ENCODE measurements at regions not wholly inside any gene's neighbourhood (a gene's known extent, or its start where the extent isn't known, plus 50 kb on each side); places are given as distances from the start of the nearest gene placed in this dataset.
"Not testable (repeated sequence)": the region's sequence is repeated elsewhere in the genome, so short reads cannot be mapped to it uniquely, and the experiment has no call there.

DNA sequence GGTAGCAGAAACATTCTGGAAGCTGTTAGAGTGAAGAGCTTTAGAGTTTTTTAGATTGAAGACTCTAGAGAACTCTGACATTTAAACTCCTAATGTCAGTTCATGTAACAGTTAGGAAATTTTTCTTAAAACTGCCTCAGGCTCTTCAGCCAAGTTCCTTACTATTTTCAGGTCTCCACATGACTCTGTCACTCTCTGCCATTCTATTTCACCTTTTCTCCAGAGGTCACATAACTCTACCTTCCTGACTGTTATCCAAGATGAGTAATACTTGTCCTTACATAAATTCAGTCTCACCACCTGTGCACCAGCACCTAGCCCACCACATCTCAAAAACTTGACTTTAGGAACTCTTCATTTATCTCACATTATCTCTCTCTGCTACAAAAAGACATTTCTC, 347.1 kb upstream of the CA10 start:
- no peak for DNase-seq

DNA sequence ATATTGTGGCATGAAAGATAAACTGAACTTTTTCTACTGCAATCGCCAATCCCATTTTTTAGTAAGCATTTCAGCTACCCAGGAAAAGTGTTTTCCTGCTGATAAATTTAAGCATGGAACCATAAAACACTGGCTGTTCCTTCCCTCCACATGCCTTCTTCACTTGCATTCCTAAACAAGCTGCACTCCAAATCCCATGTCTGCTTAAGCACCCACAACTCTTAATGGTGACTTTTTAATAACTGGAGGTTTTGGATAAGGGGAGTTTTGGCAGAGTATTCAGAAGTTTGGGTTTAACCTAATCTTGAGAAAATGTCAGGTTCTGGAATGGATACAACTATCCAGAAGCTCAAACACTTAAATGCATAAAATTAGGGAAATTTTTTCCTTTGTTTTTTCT, 345.6 kb upstream of the CA10 start:
- no peak for DNase-seq

DNA sequence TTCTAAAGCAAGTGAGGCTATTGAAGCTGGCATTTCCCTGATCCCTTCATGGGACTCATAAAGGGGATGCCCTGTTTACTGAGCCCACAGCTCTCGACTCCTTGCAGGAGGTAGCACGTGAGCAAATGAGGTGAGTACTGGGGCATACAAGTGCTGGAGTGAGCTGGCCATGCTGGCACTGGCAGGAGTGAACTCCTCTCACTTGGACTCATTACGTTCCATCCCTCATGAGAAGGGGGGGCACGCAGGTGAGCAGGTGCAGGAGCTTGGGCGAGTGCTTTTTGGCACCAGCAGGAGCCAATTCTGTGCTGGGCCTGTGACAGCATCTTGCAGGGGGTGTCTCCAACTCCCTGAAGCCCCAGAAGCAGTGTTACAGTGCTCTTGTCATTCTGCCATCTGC, 337.1 kb upstream of the CA10 start:
- no peak for DNase-seq

- DNase-seq, result no peak
Observed at GRCh38 chr17:52482271-52482670, 323.8 kb upstream of the CA10 start.

GRCh38 chr17:52477824-52478699, 319.5 kb upstream of the CA10 start:
- no peak for DNase-seq

DNA sequence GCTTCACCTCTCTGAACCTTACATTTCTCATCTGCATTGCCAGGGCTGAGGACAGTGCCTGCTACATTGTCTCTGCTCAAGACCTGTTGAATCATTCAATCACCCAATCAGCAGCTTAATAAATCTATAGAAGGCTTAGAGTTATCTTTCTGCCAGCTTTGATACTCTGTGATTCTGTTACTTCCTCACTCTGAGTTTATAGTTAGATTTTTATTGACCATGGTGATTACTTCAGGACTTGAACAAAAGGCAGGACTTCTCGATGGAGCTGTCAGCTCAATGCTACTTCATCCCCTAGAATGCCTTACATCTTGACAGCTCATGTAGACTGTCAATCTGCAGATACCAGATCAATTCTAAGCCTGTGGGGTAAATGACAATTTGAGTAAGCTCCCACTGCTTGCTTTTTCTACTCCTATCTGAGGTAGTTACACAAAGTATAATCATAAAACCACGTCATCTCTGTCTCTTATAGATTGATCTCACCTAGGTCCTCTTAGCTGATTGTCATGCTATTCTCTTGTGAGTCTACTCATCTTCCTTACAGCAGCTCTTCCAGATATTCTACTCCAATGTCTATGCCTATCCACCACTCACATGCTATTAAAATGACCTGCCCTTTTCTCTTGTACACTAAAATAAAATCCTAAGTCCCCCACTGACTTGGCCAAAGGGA, 318.3 kb upstream of the CA10 start:
- DNase-seq, result no peak

DNA sequence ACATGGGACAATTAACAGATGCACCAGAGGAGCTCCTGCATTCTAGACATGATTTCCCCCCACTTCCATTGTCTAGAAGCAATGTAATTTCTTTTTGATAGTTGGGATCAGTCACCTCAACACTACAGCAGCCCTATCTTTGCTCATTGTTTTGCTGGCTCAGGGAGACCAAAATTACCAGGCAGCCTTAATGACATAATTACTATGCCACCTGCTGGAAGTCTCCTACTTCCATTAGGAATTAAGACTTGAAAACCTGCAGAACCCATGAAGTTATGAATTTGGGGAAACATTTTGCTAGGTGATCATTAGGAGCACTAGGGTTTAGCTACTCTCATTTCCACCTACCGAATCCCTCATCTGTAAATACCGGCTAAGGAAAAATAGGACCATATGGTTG, 312.0 kb upstream of the CA10 start:
- DNase-seq, result no peak

- DNase-seq, result no peak
Observed at GRCh38 chr17:52465407-52465806, 306.9 kb upstream of the CA10 start.

- no peak for DNase-seq
Observed at GRCh38 chr17:52451294-52451861, 292.9 kb upstream of the CA10 start.

- DNase-seq, result no peak
Observed at GRCh38 chr17:52442350-52442749, 283.8 kb upstream of the CA10 start.

GRCh38 chr17:52420555-52421078, 262.1 kb upstream of the CA10 start:
- DNase-seq, result no peak

DNA sequence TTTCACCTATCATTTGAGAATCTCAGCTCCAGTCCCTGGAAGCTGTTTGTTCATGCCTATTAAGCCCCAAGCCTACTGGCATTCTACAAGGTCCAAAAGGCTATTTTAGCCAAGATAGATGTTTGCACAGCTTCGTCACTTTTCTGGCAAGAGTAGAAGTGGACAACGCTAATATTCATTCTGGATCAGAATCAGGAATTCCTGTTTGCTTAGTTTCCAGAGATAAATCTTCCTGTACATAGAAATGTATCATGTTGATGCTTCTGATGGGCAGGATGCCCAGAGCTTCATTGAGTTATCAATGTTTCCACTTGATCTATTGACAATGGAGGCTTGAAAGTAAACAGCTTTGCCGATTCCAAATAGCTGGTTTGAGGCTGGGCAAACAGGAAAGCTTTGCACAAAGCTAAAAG, 260.7 kb upstream of the CA10 start:
- no peak for DNase-seq

DNA sequence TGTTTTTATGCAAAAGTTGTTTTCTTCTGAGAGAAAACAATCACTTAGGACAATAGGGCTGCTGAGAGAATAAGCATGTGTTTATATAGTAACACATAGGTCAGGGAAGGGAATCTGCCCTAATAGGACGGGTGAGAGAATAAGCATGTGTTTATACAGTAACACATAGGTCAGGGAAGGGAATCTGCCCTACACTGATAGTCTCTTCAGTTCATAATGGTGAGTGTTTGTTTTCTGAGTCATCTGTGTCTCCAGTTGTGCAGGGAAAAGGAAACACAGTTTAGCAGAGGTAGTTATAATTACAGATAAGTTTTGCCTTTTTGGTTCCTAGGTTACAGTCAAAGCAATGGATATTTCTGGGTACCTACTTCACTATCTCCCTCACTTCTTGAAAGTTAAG, 252.3 kb upstream of the CA10 start:
- DNase-seq, result no peak

DNA sequence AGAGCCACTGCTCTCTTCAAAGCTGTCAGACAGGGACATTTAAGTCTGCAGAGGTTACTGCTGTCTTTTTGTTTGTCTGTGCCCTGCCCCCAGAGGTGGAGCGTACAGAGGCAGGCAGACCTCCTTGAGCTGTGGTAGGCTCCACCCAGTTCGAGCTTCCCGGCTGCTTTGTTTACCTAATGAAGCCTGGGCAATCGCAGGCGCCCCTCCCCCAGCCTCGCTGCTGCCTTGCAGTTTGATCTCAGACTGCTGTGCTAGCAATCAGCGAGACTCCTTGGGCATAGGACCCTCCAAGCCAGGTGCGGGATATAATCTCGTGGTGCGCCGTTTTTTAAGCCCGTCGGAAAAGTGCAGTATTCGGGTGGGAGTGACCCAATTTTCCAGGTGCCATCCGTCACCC, 250.7 kb upstream of the CA10 start:
- not testable (repeated sequence) for DNase-seq

DNA sequence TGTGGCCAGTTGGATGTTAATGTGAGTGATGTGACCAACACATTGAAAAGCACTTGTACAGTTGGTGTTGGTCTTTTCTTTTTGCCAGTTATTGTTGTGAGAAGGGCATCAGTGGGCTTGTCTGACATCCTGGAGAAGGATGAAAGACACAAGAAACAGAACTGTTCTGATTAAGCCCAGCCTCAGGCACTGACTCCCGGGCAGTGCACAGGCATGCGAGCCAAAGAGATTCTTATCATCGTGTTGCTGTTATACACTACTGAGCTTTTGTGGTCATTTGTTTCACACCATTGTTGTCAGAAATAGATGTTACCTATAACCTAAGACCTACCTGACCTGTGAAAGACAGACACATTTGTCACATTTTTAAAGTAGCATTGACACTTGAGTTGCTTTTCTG, 236.8 kb upstream of the CA10 start:
- DNase-seq, result no peak

DNA sequence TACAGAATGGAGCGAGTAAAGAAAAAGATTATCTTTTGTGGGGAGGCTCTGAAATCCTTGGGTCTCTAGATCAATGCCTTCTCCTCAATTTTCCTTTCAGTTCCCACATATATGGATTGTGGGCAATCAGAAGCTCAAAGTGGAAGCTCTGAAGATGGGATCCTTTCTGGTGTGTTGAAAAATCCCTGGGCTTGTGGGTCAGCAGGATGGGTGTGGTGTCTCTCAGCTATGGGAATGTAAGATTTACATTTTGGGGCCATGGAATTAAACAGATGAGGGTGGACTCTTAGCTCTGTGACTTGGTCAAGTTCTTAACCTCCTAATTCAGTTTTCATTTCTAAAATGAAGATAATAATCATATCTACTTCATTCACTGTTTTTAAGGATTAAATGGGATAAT, 231.9 kb upstream of the CA10 start:
- no peak for DNase-seq

GRCh38 chr17:52389632-52390031, 231.1 kb upstream of the CA10 start:
- no peak for DNase-seq

- DNase-seq, result no peak
Observed at GRCh38 chr17:52388941-52389340, 230.4 kb upstream of the CA10 start.

DNA sequence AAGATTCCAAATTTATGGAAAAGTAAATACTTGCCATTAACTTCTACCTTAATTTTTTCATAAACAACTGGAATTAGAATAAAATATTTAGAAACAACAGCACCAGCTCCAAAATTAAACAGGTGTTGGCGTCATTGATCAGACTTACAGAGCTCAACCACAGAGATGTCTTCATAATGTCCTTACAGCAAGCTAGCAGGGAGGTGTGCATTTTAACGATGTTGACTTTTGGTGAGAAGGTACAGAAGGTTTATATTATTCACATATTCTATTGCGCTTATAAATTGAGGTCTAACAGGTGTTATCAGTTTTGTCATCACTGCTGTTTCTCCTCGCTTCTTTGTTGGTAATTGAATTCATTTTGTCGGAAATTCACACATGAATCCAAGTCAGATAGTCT, 226.2 kb upstream of the CA10 start:
- DNase-seq, result no peak

- DNase-seq, result peak; percentile 47 to 58
Observed at GRCh38 chr17:52383493-52384100, 225.1 kb upstream of the CA10 start.

DNA sequence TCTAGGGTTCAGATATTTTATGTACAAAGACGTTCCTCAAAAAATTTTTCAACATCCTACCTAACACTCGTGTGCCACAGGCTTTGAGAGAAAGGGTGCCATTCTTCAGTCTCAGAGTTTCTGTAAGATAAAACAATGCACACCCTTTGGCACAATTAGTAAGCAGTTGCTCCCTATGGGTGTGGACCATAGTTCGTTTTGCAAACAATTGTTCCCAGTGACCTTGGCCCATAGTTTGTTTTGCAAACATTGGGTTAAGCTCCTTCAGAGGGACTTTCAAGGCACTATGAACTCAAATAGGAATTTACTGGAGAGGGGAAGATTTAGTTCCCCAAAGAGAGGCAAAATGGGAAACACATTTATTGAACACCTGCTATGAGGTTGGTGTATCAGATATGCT, 220.3 kb upstream of the CA10 start:
- DNase-seq, result no peak

DNA sequence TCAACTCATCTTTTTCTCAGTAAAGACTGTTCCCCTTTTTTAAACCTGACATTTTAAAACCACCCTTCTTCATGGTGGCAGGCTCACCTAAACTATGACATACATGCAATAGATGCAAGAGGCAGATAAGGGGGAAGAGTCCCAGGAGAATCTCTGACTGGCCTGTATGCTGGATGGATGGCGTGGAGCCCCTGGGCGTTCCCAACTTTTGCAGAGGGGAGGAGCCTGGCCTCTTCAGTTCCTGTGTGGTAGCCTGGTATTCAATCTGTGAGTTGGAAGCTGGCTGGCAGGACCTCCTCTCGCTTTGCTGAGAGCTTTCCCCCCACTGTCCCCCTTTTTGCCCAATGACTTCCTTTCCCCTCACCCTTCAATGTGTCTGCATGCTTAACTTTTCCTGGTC, 217.6 kb upstream of the CA10 start:
- no peak for DNase-seq

DNA sequence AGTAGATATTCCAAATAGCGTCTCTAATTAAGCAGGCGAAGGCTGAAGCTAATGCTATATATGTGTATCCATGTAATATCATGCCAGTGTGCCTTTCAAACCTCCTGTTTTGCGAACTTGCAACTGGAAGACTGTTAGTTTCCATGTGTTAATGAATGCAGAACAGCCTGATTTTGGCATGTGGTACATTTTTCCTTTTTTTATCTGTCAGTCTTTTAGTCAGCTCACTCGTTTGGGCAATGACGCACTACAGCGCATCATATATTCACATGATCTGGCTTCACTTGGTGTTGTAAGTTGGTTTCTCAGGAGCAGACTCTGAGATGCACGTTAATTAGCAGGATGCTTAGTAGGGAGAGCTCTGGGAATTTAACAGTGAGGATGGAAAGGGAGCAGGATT, 210.4 kb upstream of the CA10 start:
- DNase-seq, result no peak

- DNase-seq, result no peak
Observed at GRCh38 chr17:52357854-52358253, 199.3 kb upstream of the CA10 start.

Data from AML-193 (cell line).